H9 (cell line): ENCODE measurements at regions not wholly inside any gene's neighbourhood (a gene's known extent, or its start where the extent isn't known, plus 50 kb on each side); places are given as distances from the start of the nearest gene placed in this dataset.

Experiments
- DNase-seq: peaks from one replicate; pipeline ENCODE4 v3.0.0-alpha.2; 2017
- H2AFZ ChIP-seq: one replicate; pipeline ENCODE4 v1.6.1; 2013; ENCODE audit warnings: mild to moderate bottlenecking, low read length, control low read depth, moderate library complexity
- H2AK5ac ChIP-seq: 2 replicates; pipeline ENCODE4 v1.6.1; 2013; ENCODE audit warnings: low read length, control low read depth, mixed read lengths; ENCODE audit not compliant: insufficient read length
- H2BK120ac ChIP-seq: one replicate; pipeline ENCODE4 v1.6.1; 2013; ENCODE audit warnings: low read depth, mild to moderate bottlenecking, low read length, control low read depth, inconsistent platforms; ENCODE audit not compliant: poor library complexity, severe bottlenecking
- H2BK12ac ChIP-seq: 2 replicates; pipeline ENCODE4 v1.6.1; 2013; ENCODE audit warnings: low read length, control low read depth, mixed read lengths, low read depth; ENCODE audit not compliant: insufficient read length
- H2BK15ac ChIP-seq: 2 replicates; pipeline ENCODE4 v1.6.1; 2013; ENCODE audit warnings: low read depth, low read length, control low read depth
- H2BK20ac ChIP-seq: one replicate; pipeline ENCODE4 v1.6.1; 2013; ENCODE audit warnings: low read depth, mild to moderate bottlenecking, low read length, control low read depth, inconsistent platforms; ENCODE audit not compliant: poor library complexity, severe bottlenecking
- H2BK5ac ChIP-seq: 2 replicates; pipeline ENCODE4 v1.6.1; 2013; ENCODE audit warnings: low read length, control low read depth, mixed read lengths; ENCODE audit not compliant: insufficient read length
- H3K14ac ChIP-seq: 2 replicates; pipeline ENCODE4 v1.6.1; 2013; ENCODE audit warnings: low read length, control low read depth; ENCODE audit not compliant: insufficient read depth
- H3K18ac ChIP-seq: 2 replicates; pipeline ENCODE4 v1.6.1; 2013; ENCODE audit warnings: low read depth, mild to moderate bottlenecking, mixed read lengths, low read length, control low read depth; ENCODE audit not compliant: insufficient read length
- H3K23ac ChIP-seq: 2 replicates; pipeline ENCODE4 v1.6.1; 2013; ENCODE audit warnings: low read length, control low read depth, mixed read lengths, low read depth; ENCODE audit not compliant: insufficient read length
- H3K23me2 ChIP-seq: 2 replicates; pipeline ENCODE4 v1.6.1; 2013; ENCODE audit warnings: low read depth, mild to moderate bottlenecking, mixed read lengths, low read length, control low read depth; ENCODE audit not compliant: insufficient read length, poor library complexity, severe bottlenecking
- H3K27ac ChIP-seq: 2 replicates; pipeline ENCODE4 v1.5.1; 2013; ENCODE audit warnings: low read length, control low read depth, mixed read lengths, low read depth; ENCODE audit not compliant: insufficient read length
- H3K27me3 ChIP-seq: 2 replicates; pipeline ENCODE4 v1.6.1; 2013; ENCODE audit warnings: low read length, control low read depth, inconsistent platforms; ENCODE audit not compliant: insufficient read depth
- H3K4ac ChIP-seq: 2 replicates; pipeline ENCODE4 v1.6.1; 2013; ENCODE audit warnings: low read depth, mild to moderate bottlenecking, control low read depth, inconsistent platforms, low read length, moderate library complexity
- H3K4me1 ChIP-seq: 2 replicates; pipeline ENCODE4 v1.6.1; 2013; ENCODE audit warnings: low read length, control low read depth, inconsistent platforms; ENCODE audit not compliant: insufficient read depth
- H3K4me2 ChIP-seq: 2 replicates; pipeline ENCODE4 v1.6.1; 2013; ENCODE audit warnings: low read length, control low read depth, mixed read lengths; ENCODE audit not compliant: insufficient read length, insufficient read depth
- H3K56ac ChIP-seq: 2 replicates; pipeline ENCODE4 v1.6.1; 2013; ENCODE audit warnings: low read depth, mild to moderate bottlenecking, mixed read lengths, low read length, control low read depth; ENCODE audit not compliant: insufficient read length
- H3K79me1 ChIP-seq: 2 replicates; pipeline ENCODE4 v1.6.1; 2013; ENCODE audit warnings: low read depth, mild to moderate bottlenecking, moderate library complexity, low read length, control low read depth, inconsistent platforms; ENCODE audit not compliant: insufficient read depth, poor library complexity, severe bottlenecking
- H3K79me2 ChIP-seq: 2 replicates; pipeline ENCODE4 v1.6.1; 2013; ENCODE audit warnings: low read length, control low read depth, inconsistent platforms; ENCODE audit not compliant: insufficient read depth
- H3K9ac ChIP-seq: 2 replicates; pipeline ENCODE4 v1.6.1; 2013; ENCODE audit warnings: low read length, control low read depth, mixed read lengths; ENCODE audit not compliant: insufficient read length; ENCODE audit errors: extremely low read depth
- H3K9me3 ChIP-seq: one replicate; pipeline ENCODE4 v1.6.1; 2013; ENCODE audit warnings: low read depth, low read length, inconsistent platforms; ENCODE audit not compliant: control insufficient read depth
- H3T11ph ChIP-seq: one replicate; pipeline ENCODE4 v1.6.1; 2013; ENCODE audit warnings: mild to moderate bottlenecking, low read length, control low read depth, inconsistent platforms
- H4K20me1 ChIP-seq: one replicate; pipeline ENCODE4 v1.6.1; 2013; ENCODE audit not compliant: control insufficient read depth, insufficient read length, insufficient read depth
- H4K5ac ChIP-seq: 2 replicates; pipeline ENCODE4 v1.6.1; 2013; ENCODE audit warnings: low read depth, mild to moderate bottlenecking, mixed read lengths, low read length, control low read depth; ENCODE audit not compliant: insufficient read length
- H4K8ac ChIP-seq: replicated peaks from 2 replicates; pipeline ENCODE4 v1.6.1; 2013; ENCODE audit warnings: low read length, control low read depth, mixed read lengths, low read depth; ENCODE audit not compliant: insufficient read length
- H4K91ac ChIP-seq: 2 replicates; pipeline ENCODE4 v1.6.1; 2013; ENCODE audit warnings: low read depth, mild to moderate bottlenecking, moderate library complexity, mixed read lengths, low read length, control low read depth; ENCODE audit not compliant: insufficient read length
- H3K27ac Mint-ChIP-seq, 3 experiments: 2 replicates in 2 of 3; 3 replicates in 1 of 3; pipeline ENCODE4 v1.8.0; 2020 to 2021; ENCODE audit warnings: mixed read lengths in 3 of 3, mild to moderate bottlenecking in 1 of 3, moderate library complexity in 1 of 3
- H3K27me3 Mint-ChIP-seq: 2 replicates; pipeline ENCODE4 v1.8.0; 2021; ENCODE audit warnings: low read depth, mild to moderate bottlenecking, moderate library complexity, mixed read lengths
- H3K36me3 Mint-ChIP-seq, 3 experiments: 2 replicates in 2 of 3; 3 replicates in 1 of 3; pipeline ENCODE4 v1.8.0; 2020 to 2021; ENCODE audit warnings: low read depth in 3 of 3, mixed read lengths in 3 of 3; ENCODE audit not compliant: insufficient read depth in 1 of 3
- H3K4me1 Mint-ChIP-seq, 2 experiments: 2 replicates each; pipeline ENCODE4 v1.8.0; 2020; ENCODE audit warnings: mixed read lengths in 2 of 2
- H3K4me3 Mint-ChIP-seq, 2 experiments: 2 replicates in 1 of 2; 3 replicates in 1 of 2; pipeline ENCODE4 v1.8.0; 2020 to 2021; ENCODE audit warnings: mild to moderate bottlenecking in 2 of 2, mixed read lengths in 2 of 2, moderate library complexity in 1 of 2
- H3K9me3 Mint-ChIP-seq, 2 experiments: 2 replicates in 1 of 2; 3 replicates in 1 of 2; pipeline ENCODE4 v1.8.0; 2020; ENCODE audit warnings: mild to moderate bottlenecking in 2 of 2, mixed read lengths in 2 of 2, moderate library complexity in 1 of 2
- CTCF ChIP-seq: fragments of 200-600 bp; sonication (generic); conservative IDR thresholded peaks from 3 replicates; pipeline ENCODE4 v1.8.0; 2021; ENCODE audit warnings: antibody characterized with exemption, mild to moderate bottlenecking
- WGBS: extraction: QIAGEN DNeasy Blood & Tissue Kit; methylation state at CpG from one replicate; pipeline ENCODE4 v1.1.7; 2013; ENCODE audit warnings: missing lambda C conversion rate, low lambda C conversion rate, mixed read lengths; ENCODE audit not compliant: insufficient read length; ENCODE audit errors: extremely low coverage; 5-methylcytosine and 5-hydroxymethylcytosine counted together

DNA sequence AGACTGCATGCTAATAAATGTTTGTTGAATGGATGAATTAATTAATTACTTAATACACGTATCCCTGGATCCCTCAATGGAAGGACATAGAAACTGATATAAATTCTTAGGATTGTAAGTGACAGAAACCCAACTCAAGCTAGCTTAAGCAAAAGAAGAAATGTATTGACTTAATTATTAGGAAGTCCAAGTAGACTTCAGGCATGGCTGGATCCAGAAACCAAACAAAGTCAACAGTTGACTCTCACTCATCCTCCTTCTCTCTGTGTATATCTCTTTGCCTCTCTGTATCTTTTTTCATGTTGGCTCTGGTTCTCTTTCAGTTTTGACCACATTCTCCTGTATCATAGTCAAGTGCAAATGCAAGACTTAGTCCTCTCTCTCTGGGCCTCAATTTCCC is 82.0 kb upstream of the CTNNBL1 start:
- Histone ChIP-seq H2BK120ac (no peak overlapping the region), H3K9me3 (no peaks in the 10 kb centered on the region), H4K91ac (no peak overlapping the region), H4K20me1 (no peaks in the 10 kb centered on the region), H3K18ac (no peak overlapping the region), H3K27ac (no peak overlapping the region), H2BK12ac (no peak overlapping the region), H3K23me2 (no peaks in the 10 kb centered on the region), H2AFZ (no peak overlapping the region), H2BK20ac (no peak overlapping the region), H3K14ac (no peak overlapping the region), H4K5ac (no peak overlapping the region), H3K79me1 (no peaks in the 10 kb centered on the region), H3K23ac (no peak overlapping the region), H2BK15ac (no peak overlapping the region), H3K9ac (no peak overlapping the region), H2AK5ac (no peak overlapping the region), H4K8ac (no peak overlapping the region), H3T11ph (no peak overlapping the region), H3K4ac (no peak overlapping the region), H3K4me2 (no peak overlapping the region), H3K79me2 (no peaks in the 10 kb centered on the region), H2BK5ac (no peak overlapping the region), H3K27me3 (no peaks in the 10 kb centered on the region), H3K4me1 (no peaks in the 10 kb centered on the region), H3K56ac (no peak overlapping the region)
- Mint-ChIP-seq H3K9me3 (no peaks in the 10 kb centered on the region), H3K27me3 (peaks cover 2% of the 10 kb centered on the region), H3K4me1 (no peaks in the 10 kb centered on the region), H3K4me3 (no peak overlapping the region), H3K36me3 (no peaks in the 10 kb centered on the region), H3K27ac (no peak overlapping the region)
- TF ChIP-seq CTCF = no peak
- no peak for DNase-seq
- WGBS = no CpG with 5 or more reads among the region's 1 CpG
